HG02610 (cell line): ENCODE measurements at regions not wholly inside any gene's neighbourhood (a gene's known extent, or its start where the extent isn't known, plus 50 kb on each side); places are given as distances from the start of the nearest gene placed in this dataset.
"Not testable (repeated sequence)": the region's sequence is repeated elsewhere in the genome, so short reads cannot be mapped to it uniquely, and the experiment has no call there.

Experiments used
- ATAC-seq: cut with Tn5 transposase; IDR thresholded peaks from one replicate; pipeline ENCODE4 v1.9.1; 2021; ENCODE audit warnings: mild to moderate bottlenecking, moderate library complexity; ENCODE audit not compliant: unreplicated experiment

- no peak for ATAC-seq
Measured at GRCh38 chr15:26197719-26198118, 334.6 kb upstream of the ATP10A start.

GRCh38 chr15:26197060-26197459 is 333.9 kb upstream of the ATP10A start:
- no peak for ATAC-seq

GRCh38 chr15:26191193-26191592 is 328.1 kb upstream of the ATP10A start:
- no peak for ATAC-seq

GRCh38 chr15:26186138-26186537 is 323.0 kb upstream of the ATP10A start:
- not testable (repeated sequence) for ATAC-seq

GRCh38 chr15:26182441-26182840 is 319.3 kb upstream of the ATP10A start:
- no peak for ATAC-seq

GRCh38 chr15:26179906-26180305 is 316.8 kb upstream of the ATP10A start:
- no peak for ATAC-seq

GRCh38 chr15:26178640-26179220 is 315.6 kb upstream of the ATP10A start:
- ATAC-seq: no peak

- no peak for ATAC-seq
Measured at GRCh38 chr15:26177816-26178215, 314.7 kb upstream of the ATP10A start.

- ATAC-seq: no peak
Measured at GRCh38 chr15:26176831-26177230, 313.7 kb upstream of the ATP10A start.

GRCh38 chr15:26171266-26171665 is 308.1 kb upstream of the ATP10A start:
- ATAC-seq: no peak

- no peak for ATAC-seq
Measured at GRCh38 chr15:26166429-26166828, 303.3 kb upstream of the ATP10A start.

GRCh38 chr15:26165546-26165945 is 302.4 kb upstream of the ATP10A start:
- ATAC-seq: no peak

- no peak for ATAC-seq
Measured at GRCh38 chr15:26160343-26160742, 297.2 kb upstream of the ATP10A start.

- ATAC-seq: no peak
Measured at GRCh38 chr15:26158176-26158575, 295.0 kb upstream of the ATP10A start.

- no peak for ATAC-seq
Measured at GRCh38 chr15:26157081-26157480, 294.0 kb upstream of the ATP10A start.

GRCh38 chr15:26156051-26156450 is 292.9 kb upstream of the ATP10A start:
- ATAC-seq: no peak

- ATAC-seq: no peak
Measured at GRCh38 chr15:26148156-26148860, 285.2 kb upstream of the ATP10A start.

- ATAC-seq: no peak
Measured at GRCh38 chr15:26146202-26146601, 283.1 kb upstream of the ATP10A start.

- no peak for ATAC-seq
Measured at GRCh38 chr15:26145796-26146195, 282.7 kb upstream of the ATP10A start.

- no peak for ATAC-seq
Measured at GRCh38 chr15:26144836-26145235, 281.7 kb upstream of the ATP10A start.

- no peak for ATAC-seq
Measured at GRCh38 chr15:26143221-26143620, 280.1 kb upstream of the ATP10A start.

- ATAC-seq: no peak
Measured at GRCh38 chr15:26134812-26135211, 271.7 kb upstream of the ATP10A start.

GRCh38 chr15:26134152-26134551 is 271.0 kb upstream of the ATP10A start:
- no peak for ATAC-seq
